ENCODE measurements at regions not wholly inside any gene's neighbourhood (a gene's known extent, or its start where the extent isn't known, plus 50 kb on each side); places are given as distances from the start of the nearest gene placed in this dataset.

- no peak overlapping the region for H3K4me3 Mint-ChIP-seq
- H3K9ac ChIP-seq (ENCODE audit: extremely low read depth, low read length, poor library complexity, severe bottlenecking) = no peak overlapping the region
- no peak overlapping the region for H3K27ac ChIP-seq (ENCODE audit: low read depth, low read length)
- no peaks in the 10 kb centered on the region for H3K27me3 Mint-ChIP-seq (ENCODE audit: insufficient read depth)
- no peaks in the 10 kb centered on the region for H3K4me1 Mint-ChIP-seq
- WGBS, 2 experiments (ENCODE audit: insufficient coverage in 1 of 2, insufficient read length in 1 of 2) = 80% methylated on average over 1 of the region's 1 CpG; no CpG with 5 or more reads in 1 of the 2 experiments
- H3K4me3 ChIP-seq (ENCODE audit: low read length) = no peak overlapping the region
- peaks cover 7% of the 10 kb centered on the region for H3K27me3 ChIP-seq (ENCODE audit: control insufficient read depth, insufficient read depth, low read length, poor library complexity, severe bottlenecking)
- H3K4me1 ChIP-seq (ENCODE audit: control insufficient read depth, insufficient read depth, low read length) = no peaks in the 10 kb centered on the region
- no peak overlapping the region for H3K27ac Mint-ChIP-seq
- H3K9me3 Mint-ChIP-seq = no peaks in the 10 kb centered on the region
- TF ChIP-seq, protein P1, sequence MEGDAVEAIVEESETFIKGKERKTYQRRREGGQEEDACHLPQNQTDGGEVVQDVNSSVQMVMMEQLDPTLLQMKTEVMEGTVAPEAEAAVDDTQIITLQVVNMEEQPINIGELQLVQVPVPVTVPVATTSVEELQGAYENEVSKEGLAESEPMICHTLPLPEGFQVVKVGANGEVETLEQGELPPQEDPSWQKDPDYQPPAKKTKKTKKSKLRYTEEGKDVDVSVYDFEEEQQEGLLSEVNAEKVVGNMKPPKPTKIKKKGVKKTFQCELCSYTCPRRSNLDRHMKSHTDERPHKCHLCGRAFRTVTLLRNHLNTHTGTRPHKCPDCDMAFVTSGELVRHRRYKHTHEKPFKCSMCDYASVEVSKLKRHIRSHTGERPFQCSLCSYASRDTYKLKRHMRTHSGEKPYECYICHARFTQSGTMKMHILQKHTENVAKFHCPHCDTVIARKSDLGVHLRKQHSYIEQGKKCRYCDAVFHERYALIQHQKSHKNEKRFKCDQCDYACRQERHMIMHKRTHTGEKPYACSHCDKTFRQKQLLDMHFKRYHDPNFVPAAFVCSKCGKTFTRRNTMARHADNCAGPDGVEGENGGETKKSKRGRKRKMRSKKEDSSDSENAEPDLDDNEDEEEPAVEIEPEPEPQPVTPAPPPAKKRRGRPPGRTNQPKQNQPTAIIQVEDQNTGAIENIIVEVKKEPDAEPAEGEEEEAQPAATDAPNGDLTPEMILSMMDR (conservative IDR thresholded peaks at IDR 0.05) = no peak
- no peaks in the 10 kb centered on the region for H3K36me3 ChIP-seq (ENCODE audit: control insufficient read depth, insufficient read depth, low read length)
- no peaks in the 10 kb centered on the region for H3K36me3 Mint-ChIP-seq (ENCODE audit: low read depth)
- no peaks in the 10 kb centered on the region for H3K9me3 ChIP-seq (ENCODE audit: control insufficient read depth, low read length)
- no peak for DNase-seq
These were observed 376.6 kb downstream of the TMA16 start for GRCh38 chr4:163871078-163871477.

GRCh38 chr4:163875327-163875726 is 380.8 kb downstream of the TMA16 start:
- H3K4me3 Mint-ChIP-seq = no peak overlapping the region
- H3K27me3 Mint-ChIP-seq (ENCODE audit: insufficient read depth) = no peaks in the 10 kb centered on the region
- DNase-seq = no peak
- no peak overlapping the region for H3K27ac ChIP-seq (ENCODE audit: low read depth, low read length)
- peaks cover 26% of the 10 kb centered on the region for H3K27me3 ChIP-seq (ENCODE audit: control insufficient read depth, insufficient read depth, low read length, poor library complexity, severe bottlenecking)
- H3K4me1 Mint-ChIP-seq = no peaks in the 10 kb centered on the region
- no peaks in the 10 kb centered on the region for H3K9me3 ChIP-seq (ENCODE audit: control insufficient read depth, low read length)
- WGBS, 2 experiments (ENCODE audit: insufficient coverage in 1 of 2, insufficient read length in 1 of 2) = 91% methylated on average over 4 of the region's 4 CpGs; no CpG with 5 or more reads in 1 of the 2 experiments
- H3K9ac ChIP-seq (ENCODE audit: extremely low read depth, low read length, poor library complexity, severe bottlenecking) = no peak overlapping the region
- H3K36me3 ChIP-seq (ENCODE audit: control insufficient read depth, insufficient read depth, low read length) = no peaks in the 10 kb centered on the region
- no peaks in the 10 kb centered on the region for H3K4me1 ChIP-seq (ENCODE audit: control insufficient read depth, insufficient read depth, low read length)
- H3K4me3 ChIP-seq (ENCODE audit: low read length) = no peak overlapping the region
- no peaks in the 10 kb centered on the region for H3K9me3 Mint-ChIP-seq
- no peak overlapping the region for H3K27ac Mint-ChIP-seq
- TF ChIP-seq, protein P1 (conservative IDR thresholded peaks at IDR 0.05) = no peak
- no peaks in the 10 kb centered on the region for H3K36me3 Mint-ChIP-seq (ENCODE audit: low read depth)

- Mint-ChIP-seq H3K27me3 (ENCODE audit: insufficient read depth) (no peaks in the 10 kb centered on the region), H3K27ac (no peak overlapping the region), H3K36me3 (ENCODE audit: low read depth) (no peaks in the 10 kb centered on the region), H3K4me3 (no peak overlapping the region), H3K9me3 (no peaks in the 10 kb centered on the region), H3K4me1 (no peaks in the 10 kb centered on the region)
- Histone ChIP-seq H3K9ac (ENCODE audit: extremely low read depth, low read length, poor library complexity, severe bottlenecking) (no peak overlapping the region), H3K27me3 (ENCODE audit: control insufficient read depth, insufficient read depth, low read length, poor library complexity, severe bottlenecking) (peaks cover 26% of the 10 kb centered on the region), H3K36me3 (ENCODE audit: control insufficient read depth, insufficient read depth, low read length) (no peaks in the 10 kb centered on the region), H3K4me1 (ENCODE audit: control insufficient read depth, insufficient read depth, low read length) (no peaks in the 10 kb centered on the region), H3K27ac (ENCODE audit: low read depth, low read length) (no peak overlapping the region), H3K9me3 (ENCODE audit: control insufficient read depth, low read length) (no peaks in the 10 kb centered on the region), H3K4me3 (ENCODE audit: low read length) (no peak overlapping the region)
- 97 to 100% methylated on average over 2 to 3 of the region's 3 CpGs for WGBS, 2 experiments (ENCODE audit: insufficient coverage in 1 of 2, insufficient read length in 1 of 2)
- DNase-seq = no peak
- TF ChIP-seq, protein P1 (conservative IDR thresholded peaks at IDR 0.05) = no peak
These were observed 384.0 kb downstream of the TMA16 start for GRCh38 chr4:163878336-163879121.
